Heart left ventricle (tissue), 16 donors: ENCODE measurements at regions not wholly inside any gene's neighbourhood (a gene's known extent, or its start where the extent isn't known, plus 50 kb on each side); places are given as distances from the start of the nearest gene placed in this dataset.

Source experiments
- ATAC-seq, 4 donors: fragments of 200-7000 bp; cut with Tn5 transposase; one replicate each; pipeline ENCODE4 v1.9.1; 2020 to 2022; ENCODE audit warnings: moderate library complexity in 4 of 4, mild to moderate bottlenecking in 3 of 4, moderate number of reproducible peaks in 1 of 4
- DNase-seq, 5 donors: peaks; one replicate each; pipeline ENCODE4 v3.0.0-alpha.2; 2020
- H3K27ac ChIP-seq, 12 donors: fragments of 200-600 bp; sonication (generic) in 4 of 12; one replicate each; pipeline versions ENCODE4 v1.5.0 to v1.8.0; 2016 to 2022; ENCODE audit warnings: mild to moderate bottlenecking in 2 of 12
- H3K27me3 ChIP-seq, 9 donors: fragments of 200-600 bp; sonication (generic) in 2 of 9; one replicate each; pipeline versions ENCODE4 v1.5.1 to v1.8.0; 2016 to 2022; ENCODE audit warnings: mild to moderate bottlenecking in 3 of 9
- H3K36me3 ChIP-seq, 9 donors: fragments of 200-600 bp; sonication (generic) in 2 of 9; one replicate each; pipeline versions ENCODE4 v1.5.0 to v1.8.0; 2018 to 2022; ENCODE audit warnings: mild to moderate bottlenecking in 2 of 9
- H3K4me1 ChIP-seq, 12 donors: fragments of 200-600 bp; sonication (generic) in 4 of 12; one replicate each; pipeline versions ENCODE4 v1.5.0 to v1.8.0; 2016 to 2022; ENCODE audit warnings: mild to moderate bottlenecking in 3 of 12
- H3K4me3 ChIP-seq, 12 donors: fragments of 200-600 bp; sonication (generic) in 4 of 12; one replicate each; pipeline versions ENCODE4 v1.5.0 to v1.8.0; 2017 to 2022; ENCODE audit warnings: mild to moderate bottlenecking in 9 of 12, moderate library complexity in 4 of 12
- H3K9me3 ChIP-seq, 12 donors: fragments of 200-600 bp; sonication (generic) in 4 of 12; one replicate each; pipeline versions ENCODE4 v1.5.0 to v1.8.0; 2016 to 2022; ENCODE audit warnings: mild to moderate bottlenecking in 1 of 12
- CTCF ChIP-seq, 12 donors: fragments of 200-600 bp; sonication (generic) in 4 of 12; IDR thresholded peaks; one replicate each; pipeline versions ENCODE4 v1.5.0 to v1.8.0; 2018 to 2022; ENCODE audit warnings: antibody characterized with exemption in 12 of 12, mild to moderate bottlenecking in 5 of 12
- POLR2A ChIP-seq, 2 donors: fragments of 450-650 bp; IDR thresholded peaks; one replicate each; pipeline ENCODE4 v1.6.1; 2017; ENCODE audit warnings: antibody characterized with exemption in 2 of 2, mild to moderate bottlenecking in 2 of 2, moderate library complexity in 2 of 2
- WGBS, 4 donors: extraction: QIAGEN DNeasy Blood & Tissue Kit in 2 of 4; methylation state at CpG; one replicate each; pipeline versions ENCODE4 v1.1.5 to v1.1.7; 2013 to 2018; 5-methylcytosine and 5-hydroxymethylcytosine counted together
- intact Hi-C, 10 donors: fragments of 100-400 bp; cut with DNase I; formaldehyde crosslinking; loops; one replicate each; pipeline versions ENCODE4 v1.11.1 to v1.14.2; 2022
- donor health status: ischemic (EF 13 %, LVEDD 7.1; RV severe dilation, severe dysfunction).
- donor health status: healthy with polysubstance abuse.
- donor health status: DM: no; HTN: yes; CAD: no.
- donor health status: DM: no; HTN: no; CAD: no.
- donor health status: ischemic (EF 25% LVEDD 6.9; RV normal size, moderate dysfunction).
- donor health status: ischemic (EF 25% LVEDD 5.7; RV mildly dilated, moderate dysfunction).
- donor health status: healthy.
- donor health status: DM: yes; HTN: yes; CAD: no.
- donor health status: ischemic (EF 35%, LVEDD 5.7; RV mildly dilated, moderate dysfunction).
- donor health status: nonischemic (EF 11% LVEDD 7.7; RV severe dilation, severe dysfunction).
- donor health status: DM: yes; HTN: yes; CAD: no.
- donor health status: PGD.
- donor health status: ischemic (EF 29% LVEDD 5.4; RV normal size, mild dysfunction).
- donor health status: nonischemic (EF 23%, LVEDD 6.1; RV moderate dilation, normal function).

- TF ChIP-seq CTCF (IDR thresholded peaks at IDR 0.05) (no peak), POLR2A (IDR thresholded peaks at IDR 0.05) (no peak)
- Histone ChIP-seq H3K27me3 (peaks cover 0 to 3% (median 0%) of the 10 kb centered on the region in 9 donors), H3K27ac (no peak overlapping the region), H3K4me3 (no peak overlapping the region), H3K9me3 (no peaks in the 10 kb centered on the region), H3K4me1 (peaks cover 0 to 10% (median 0%) of the 10 kb centered on the region in 12 donors), H3K36me3 (no peaks in the 10 kb centered on the region)
- WGBS, 4 donors = 70 to 84% (median 82%) methylated on average over 8 to 9 of the region's 9 CpGs
- intact Hi-C loops = no loop called here
- ATAC-seq = peak in 1 of 4 donors; percentile 33
- DNase-seq = no peak
Measured at GRCh38 chr12:115001571-115002180, 317.7 kb upstream of the TBX3 start.

- intact Hi-C loops = no loop called here
- no peak for DNase-seq
Measured at GRCh38 chr12:115000038-115000437, 316.1 kb upstream of the TBX3 start.

GRCh38 chr12:114998750-114999128 lies 314.8 kb upstream of the TBX3 start:
- WGBS, 4 donors = 41 to 50% (median 44%) methylated on average over 3 of the region's 3 CpGs
- Histone ChIP-seq H3K4me3 (no peak overlapping the region), H3K27me3 (peaks cover 0 to 3% (median 0%) of the 10 kb centered on the region in 9 donors), H3K4me1 (peaks cover 0 to 10% (median 0%) of the 10 kb centered on the region in 12 donors), H3K9me3 (peaks cover 0 to 9% (median 1%) of the 10 kb centered on the region in 12 donors), H3K36me3 (no peaks in the 10 kb centered on the region), H3K27ac (no peak overlapping the region)
- ATAC-seq (no peak), DNase-seq (no peak)
- TF ChIP-seq POLR2A (IDR thresholded peaks at IDR 0.05) = no peak
- no peak for TF ChIP-seq CTCF (IDR thresholded peaks at IDR 0.05)
- intact Hi-C loops = no loop called here

More at GRCh38 chr12:115000038-115000437, 316.1 kb upstream of the TBX3 start:
- TF ChIP-seq POLR2A (IDR thresholded peaks at IDR 0.05) = no peak
- TF ChIP-seq CTCF (IDR thresholded peaks at IDR 0.05) = no peak
- H3K27me3 ChIP-seq = peaks cover 0 to 3% (median 0%) of the 10 kb centered on the region in 9 donors
- no peaks in the 10 kb centered on the region for H3K36me3 ChIP-seq
- peaks cover 0 to 10% (median 0%) of the 10 kb centered on the region in 12 donors for H3K4me1 ChIP-seq
- H3K4me3 ChIP-seq = no peak overlapping the region
- WGBS, 4 donors = 34 to 52% (median 47%) methylated on average over 4 of the region's 4 CpGs
- no peak for ATAC-seq
- H3K9me3 ChIP-seq = peaks cover 0 to 9% (median 1%) of the 10 kb centered on the region in 12 donors
- no peak overlapping the region for H3K27ac ChIP-seq

- TF ChIP-seq POLR2A (IDR thresholded peaks at IDR 0.05) = no peak
- TF ChIP-seq CTCF (IDR thresholded peaks at IDR 0.05) = no peak
- H3K4me1 ChIP-seq = peaks cover 0 to 10% (median 0%) of the 10 kb centered on the region in 12 donors
- no peak overlapping the region for H3K4me3 ChIP-seq
- ATAC-seq (no peak), DNase-seq (no peak)
- H3K27me3 ChIP-seq = peaks cover 0 to 3% (median 0%) of the 10 kb centered on the region in 9 donors
- H3K36me3 ChIP-seq = no peaks in the 10 kb centered on the region
- 24 to 47% (median 44%) methylated on average over 2 of the region's 2 CpGs for WGBS, 4 donors
- H3K9me3 ChIP-seq = peaks cover 0 to 9% (median 1%) of the 10 kb centered on the region in 12 donors
- intact Hi-C loops = no loop called here
- H3K27ac ChIP-seq = no peak overlapping the region
Measured at GRCh38 chr12:114998118-114998749, 314.3 kb upstream of the TBX3 start.
